Gastroesophageal sphincter (tissue), 3 donors: ENCODE measurements at regions not wholly inside any gene's neighbourhood (a gene's known extent, or its start where the extent isn't known, plus 50 kb on each side); places are given as distances from the start of the nearest gene placed in this dataset.

ENCODE experiments used
- EP300 ChIP-seq: sonication (generic); formaldehyde crosslinking; IDR thresholded peaks from one replicate; pipeline ENCODE4 v1.6.1; 2017; ENCODE audit warnings: antibody characterized with exemption, mild to moderate bottlenecking
- TF ChIP-seq, protein P1 (sequence below), 4 experiments: fragments of 200-600 bp in 2 of 4; fragments of 450-650 bp in 2 of 4; sonication (generic) in 1 of 4; IDR thresholded peaks; one replicate each; pipeline ENCODE4 v1.5.1; 2017 to 2019; ENCODE audit warnings: antibody characterized with exemption in 4 of 4, mild to moderate bottlenecking in 2 of 4, moderate library complexity in 2 of 4

DNA sequence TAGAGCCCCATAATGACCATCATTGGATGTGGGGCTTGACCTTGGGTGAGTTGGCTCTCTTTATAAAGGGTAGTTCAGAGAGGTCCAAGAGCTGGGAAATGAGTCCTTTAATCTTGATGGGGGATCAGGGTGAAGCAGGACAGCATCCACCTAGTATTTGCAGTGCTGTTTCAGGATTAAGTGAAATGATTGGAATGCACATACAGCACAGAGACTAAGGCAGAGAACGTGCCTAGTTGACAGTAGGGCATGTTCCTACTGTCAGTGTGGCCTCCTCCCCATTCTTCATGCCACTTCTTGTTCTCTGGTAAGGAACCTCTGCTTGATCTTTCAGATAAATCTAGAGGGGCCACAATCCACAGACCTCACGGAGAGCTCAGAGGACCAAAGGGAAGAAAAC, 78.9 kb downstream of the TRIM43 start:
- TF ChIP-seq, protein P1, sequence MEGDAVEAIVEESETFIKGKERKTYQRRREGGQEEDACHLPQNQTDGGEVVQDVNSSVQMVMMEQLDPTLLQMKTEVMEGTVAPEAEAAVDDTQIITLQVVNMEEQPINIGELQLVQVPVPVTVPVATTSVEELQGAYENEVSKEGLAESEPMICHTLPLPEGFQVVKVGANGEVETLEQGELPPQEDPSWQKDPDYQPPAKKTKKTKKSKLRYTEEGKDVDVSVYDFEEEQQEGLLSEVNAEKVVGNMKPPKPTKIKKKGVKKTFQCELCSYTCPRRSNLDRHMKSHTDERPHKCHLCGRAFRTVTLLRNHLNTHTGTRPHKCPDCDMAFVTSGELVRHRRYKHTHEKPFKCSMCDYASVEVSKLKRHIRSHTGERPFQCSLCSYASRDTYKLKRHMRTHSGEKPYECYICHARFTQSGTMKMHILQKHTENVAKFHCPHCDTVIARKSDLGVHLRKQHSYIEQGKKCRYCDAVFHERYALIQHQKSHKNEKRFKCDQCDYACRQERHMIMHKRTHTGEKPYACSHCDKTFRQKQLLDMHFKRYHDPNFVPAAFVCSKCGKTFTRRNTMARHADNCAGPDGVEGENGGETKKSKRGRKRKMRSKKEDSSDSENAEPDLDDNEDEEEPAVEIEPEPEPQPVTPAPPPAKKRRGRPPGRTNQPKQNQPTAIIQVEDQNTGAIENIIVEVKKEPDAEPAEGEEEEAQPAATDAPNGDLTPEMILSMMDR (IDR thresholded peaks at IDR 0.05), result no peak
- no peak for TF ChIP-seq EP300
